Neural progenitor cell (in vitro differentiated cells): ENCODE measurements at regions not wholly inside any gene's neighbourhood (a gene's known extent, or its start where the extent isn't known, plus 50 kb on each side); places are given as distances from the start of the nearest gene placed in this dataset.

Experiments used
- EZH2 ChIP-seq: fragments of 200-600 bp; sonication (generic); IDR thresholded peaks from 2 replicates; pipeline ENCODE4 v1.6.1; 2017; ENCODE audit warnings: antibody characterized with exemption, mild to moderate bottlenecking, moderate library complexity
- EZH2phosphoT487 ChIP-seq: fragments of 200-600 bp; sonication (generic); IDR thresholded peaks from 2 replicates; pipeline ENCODE4 v1.6.1; 2017; ENCODE audit warnings: antibody characterized with exemption
- TF ChIP-seq, protein P1 (sequence below): fragments of 200-600 bp; sonication (generic); IDR thresholded peaks from 2 replicates; pipeline ENCODE4 v1.5.1; 2017; ENCODE audit warnings: antibody characterized with exemption, mild to moderate bottlenecking

DNA sequence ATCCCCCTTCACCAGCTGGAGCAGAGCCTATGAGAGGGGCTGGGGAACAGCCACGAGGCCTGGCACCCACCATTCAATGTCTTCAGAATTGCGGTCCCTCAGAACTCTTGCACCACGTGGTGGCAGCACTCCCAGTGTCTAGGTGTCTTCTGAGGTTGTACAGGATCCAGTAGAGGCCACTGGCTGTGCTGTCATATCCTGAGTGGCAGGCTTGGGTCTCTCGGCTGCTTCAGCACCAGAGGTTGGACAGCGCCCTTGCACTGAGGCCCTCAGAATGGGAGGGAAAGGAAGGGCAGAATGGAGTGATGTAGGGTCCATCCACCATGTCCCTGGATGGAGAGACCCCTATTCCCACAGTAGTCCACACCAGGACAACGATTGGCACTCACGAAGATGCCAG, 112.0 kb upstream of the TEKT4 start:
- no peak for TF ChIP-seq EZH2phosphoT487
- TF ChIP-seq, protein P1, sequence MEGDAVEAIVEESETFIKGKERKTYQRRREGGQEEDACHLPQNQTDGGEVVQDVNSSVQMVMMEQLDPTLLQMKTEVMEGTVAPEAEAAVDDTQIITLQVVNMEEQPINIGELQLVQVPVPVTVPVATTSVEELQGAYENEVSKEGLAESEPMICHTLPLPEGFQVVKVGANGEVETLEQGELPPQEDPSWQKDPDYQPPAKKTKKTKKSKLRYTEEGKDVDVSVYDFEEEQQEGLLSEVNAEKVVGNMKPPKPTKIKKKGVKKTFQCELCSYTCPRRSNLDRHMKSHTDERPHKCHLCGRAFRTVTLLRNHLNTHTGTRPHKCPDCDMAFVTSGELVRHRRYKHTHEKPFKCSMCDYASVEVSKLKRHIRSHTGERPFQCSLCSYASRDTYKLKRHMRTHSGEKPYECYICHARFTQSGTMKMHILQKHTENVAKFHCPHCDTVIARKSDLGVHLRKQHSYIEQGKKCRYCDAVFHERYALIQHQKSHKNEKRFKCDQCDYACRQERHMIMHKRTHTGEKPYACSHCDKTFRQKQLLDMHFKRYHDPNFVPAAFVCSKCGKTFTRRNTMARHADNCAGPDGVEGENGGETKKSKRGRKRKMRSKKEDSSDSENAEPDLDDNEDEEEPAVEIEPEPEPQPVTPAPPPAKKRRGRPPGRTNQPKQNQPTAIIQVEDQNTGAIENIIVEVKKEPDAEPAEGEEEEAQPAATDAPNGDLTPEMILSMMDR, result no peak
- no peak for TF ChIP-seq EZH2
